Loucy (cell line): ENCODE measurements at regions not wholly inside any gene's neighbourhood (a gene's known extent, or its start where the extent isn't known, plus 50 kb on each side); places are given as distances from the start of the nearest gene placed in this dataset.

Experiments
- EZH2phosphoT487 ChIP-seq: fragments of 200-600 bp; IDR thresholded peaks from 2 replicates; pipeline ENCODE4 v1.6.1; 2018; ENCODE audit warnings: antibody characterized with exemption, mild to moderate bottlenecking, moderate library complexity, borderline replicate concordance
- TF ChIP-seq, protein P1 (sequence below): fragments of 200-600 bp; sonication (generic); conservative IDR thresholded peaks from 2 replicates; pipeline ENCODE4 v1.5.1; 2014; ENCODE audit warnings: mild to moderate bottlenecking, antibody characterized with exemption, low read length

- TF ChIP-seq, protein P1, sequence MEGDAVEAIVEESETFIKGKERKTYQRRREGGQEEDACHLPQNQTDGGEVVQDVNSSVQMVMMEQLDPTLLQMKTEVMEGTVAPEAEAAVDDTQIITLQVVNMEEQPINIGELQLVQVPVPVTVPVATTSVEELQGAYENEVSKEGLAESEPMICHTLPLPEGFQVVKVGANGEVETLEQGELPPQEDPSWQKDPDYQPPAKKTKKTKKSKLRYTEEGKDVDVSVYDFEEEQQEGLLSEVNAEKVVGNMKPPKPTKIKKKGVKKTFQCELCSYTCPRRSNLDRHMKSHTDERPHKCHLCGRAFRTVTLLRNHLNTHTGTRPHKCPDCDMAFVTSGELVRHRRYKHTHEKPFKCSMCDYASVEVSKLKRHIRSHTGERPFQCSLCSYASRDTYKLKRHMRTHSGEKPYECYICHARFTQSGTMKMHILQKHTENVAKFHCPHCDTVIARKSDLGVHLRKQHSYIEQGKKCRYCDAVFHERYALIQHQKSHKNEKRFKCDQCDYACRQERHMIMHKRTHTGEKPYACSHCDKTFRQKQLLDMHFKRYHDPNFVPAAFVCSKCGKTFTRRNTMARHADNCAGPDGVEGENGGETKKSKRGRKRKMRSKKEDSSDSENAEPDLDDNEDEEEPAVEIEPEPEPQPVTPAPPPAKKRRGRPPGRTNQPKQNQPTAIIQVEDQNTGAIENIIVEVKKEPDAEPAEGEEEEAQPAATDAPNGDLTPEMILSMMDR: no peak
- no peak for TF ChIP-seq EZH2phosphoT487
Measured at GRCh38 chr17:68100000-68100641, 64.6 kb downstream of the KPNA2 start.
